HPDE6-E6E7 (cell line): ENCODE measurements at regions not wholly inside any gene's neighbourhood (a gene's known extent, or its start where the extent isn't known, plus 50 kb on each side); places are given as distances from the start of the nearest gene placed in this dataset.
A peak's percentile ranks its signal among the peaks of the same experiment; 100 is the strongest.

Source experiments
- DNase-seq: peaks from one replicate; pipeline ENCODE4 v3.0.0; 2011; ENCODE audit warnings: missing footprints; ENCODE audit errors: extremely low spot score

DNA sequence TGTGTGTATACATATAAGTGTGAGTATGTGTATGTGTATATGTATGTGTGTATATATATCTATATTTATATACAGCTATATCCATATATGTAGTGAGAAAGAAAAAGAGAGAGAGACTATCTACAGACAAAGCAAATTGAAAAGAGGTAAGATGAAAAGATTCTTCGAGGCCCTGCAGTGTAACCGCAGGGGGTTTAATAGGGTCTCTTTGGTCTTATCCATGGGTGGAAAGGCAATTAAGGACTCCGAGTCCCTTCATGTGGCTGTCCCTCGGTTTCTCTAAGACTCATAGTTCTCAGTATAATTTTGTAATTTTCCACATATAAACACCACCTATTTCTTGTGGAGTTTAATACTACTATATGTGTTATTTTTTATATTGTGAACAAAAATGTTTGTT is 50.6 kb upstream of the JAZF1 start:
- DNase-seq = no peak

DNA sequence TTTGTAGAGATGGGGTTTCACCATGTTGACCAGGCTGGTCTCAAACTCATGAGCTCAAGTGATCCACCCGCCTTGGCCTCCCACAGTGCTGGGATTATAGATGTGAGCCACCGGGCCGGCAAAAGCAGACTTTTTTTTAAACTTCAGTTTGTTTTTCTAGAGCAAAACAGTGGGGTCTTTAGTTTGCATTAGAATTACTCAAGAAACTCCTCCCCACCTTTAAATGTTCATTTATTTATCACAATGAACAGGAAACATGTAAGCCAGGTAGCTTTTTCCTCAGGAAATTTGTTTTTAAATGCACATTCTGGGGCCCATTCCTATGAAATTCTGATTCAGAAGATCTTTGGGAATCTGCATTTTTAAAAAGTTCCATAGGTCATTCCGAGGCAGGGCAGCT is 56.0 kb upstream of the JAZF1 start:
- no peak for DNase-seq

DNA sequence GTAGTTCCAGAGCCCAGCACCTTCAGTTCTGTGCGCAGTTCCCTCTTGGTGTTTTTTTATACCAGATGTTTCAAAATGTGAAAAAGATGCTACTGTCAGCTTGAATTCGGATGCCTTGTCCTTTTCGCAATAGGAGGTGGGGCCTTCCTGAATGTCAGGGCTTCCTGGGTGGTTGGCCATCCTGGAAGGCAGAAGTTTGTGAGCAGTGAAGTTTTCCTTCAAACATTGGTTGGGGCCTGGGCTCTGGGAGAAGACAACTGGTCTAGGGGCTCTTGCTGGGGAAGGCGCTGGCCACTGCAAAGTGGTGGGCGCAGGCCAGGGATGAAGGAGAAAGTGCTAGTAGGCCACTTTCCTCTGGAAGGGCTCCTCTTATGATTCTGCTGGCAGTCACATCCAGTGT is 56.8 kb upstream of the JAZF1 start:
- no peak for DNase-seq

DNA sequence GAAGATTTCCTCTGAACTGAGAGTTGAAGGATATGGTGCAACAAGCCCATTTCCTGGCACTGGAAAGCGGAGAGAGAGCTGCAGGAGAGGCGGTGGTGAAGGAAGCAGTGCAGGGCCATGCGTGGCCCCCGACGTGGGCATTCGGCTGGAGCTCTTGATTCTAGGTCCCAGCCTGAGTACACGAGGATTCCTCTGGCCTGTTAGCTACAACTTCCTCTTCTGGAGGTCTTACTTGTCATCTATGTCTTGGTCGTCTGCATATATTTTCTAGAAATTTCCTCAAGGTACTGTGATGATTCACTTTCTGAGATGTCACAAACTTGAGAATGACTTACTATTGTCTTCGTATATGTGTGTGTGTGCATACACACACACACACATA is 59.2 kb upstream of the JAZF1 start:
- DNase-seq = no peak

DNA sequence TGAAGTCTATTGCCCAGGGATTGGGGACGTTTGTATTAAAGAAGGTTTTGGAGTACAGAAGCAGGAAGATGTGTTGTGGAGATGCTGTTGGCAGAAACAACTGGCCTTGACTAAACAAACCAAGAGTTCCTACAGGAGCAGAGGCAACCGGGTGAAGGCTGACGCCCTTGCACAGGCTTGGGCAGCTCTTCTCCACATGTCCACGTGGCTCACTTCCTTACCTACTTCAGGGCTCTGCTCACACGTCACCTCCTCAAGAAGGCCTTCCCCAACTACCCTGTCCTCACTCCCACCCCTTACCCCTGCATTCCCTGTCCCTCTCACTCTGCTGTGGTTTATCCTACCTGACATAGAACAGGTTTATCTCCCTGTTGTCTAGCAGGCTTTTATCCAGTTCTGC is 59.9 kb upstream of the JAZF1 start:
- no peak for DNase-seq

DNA sequence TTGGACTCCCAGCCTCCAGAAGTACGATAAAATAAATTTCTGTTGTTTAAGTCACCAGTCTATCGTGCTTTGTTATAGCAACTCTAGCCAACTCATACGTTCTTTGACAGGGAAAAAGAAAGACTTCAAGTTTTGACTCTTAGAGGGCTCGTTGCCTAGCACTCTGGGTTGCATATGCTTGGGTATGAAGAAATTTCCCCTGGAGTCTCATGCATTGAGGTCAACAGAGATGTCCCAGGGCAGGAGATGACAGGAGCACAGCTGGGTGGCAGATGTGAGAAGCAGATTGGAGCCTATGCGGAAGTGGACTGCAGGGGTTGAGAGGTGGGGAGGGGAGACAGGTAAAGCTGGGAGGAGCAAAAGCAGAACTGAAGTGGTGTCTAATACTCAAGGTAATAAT is 63.3 kb upstream of the JAZF1 start:
- no peak for DNase-seq

DNA sequence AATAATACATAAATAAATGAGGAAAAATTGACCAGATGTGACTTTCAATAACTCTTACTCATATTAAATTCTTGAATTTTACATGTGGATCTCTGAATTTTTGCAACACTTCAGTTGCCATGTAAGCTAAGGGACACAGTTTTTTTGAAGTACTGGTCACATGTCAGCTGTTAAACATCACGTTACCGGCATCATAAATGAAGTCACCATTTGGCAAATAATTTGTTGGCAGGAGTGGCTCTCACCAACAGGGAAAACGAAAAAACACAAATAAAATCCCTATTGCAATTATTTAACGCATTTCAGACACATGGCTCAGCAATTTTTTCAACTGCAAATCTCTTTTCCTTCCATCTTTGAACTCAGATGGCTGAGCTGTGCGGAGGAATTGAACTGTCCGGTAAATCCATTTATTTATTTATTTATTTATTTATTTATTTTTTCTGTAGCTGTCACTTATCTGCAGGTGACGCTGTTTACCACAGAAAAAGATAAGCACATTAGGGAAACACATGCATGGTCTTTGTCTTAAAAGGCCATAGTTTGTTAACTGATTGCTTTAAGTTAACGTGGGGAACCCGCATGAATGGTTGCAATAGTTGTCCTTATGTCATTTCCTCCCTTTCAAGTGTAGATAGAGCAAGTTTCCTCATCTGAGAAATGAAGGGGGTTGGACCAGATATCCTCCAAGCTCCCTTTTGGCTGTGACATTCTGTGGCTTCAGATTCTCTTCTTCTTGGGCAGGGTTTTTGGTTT is 64.7 kb upstream of the JAZF1 start:
- no peak for DNase-seq

DNA sequence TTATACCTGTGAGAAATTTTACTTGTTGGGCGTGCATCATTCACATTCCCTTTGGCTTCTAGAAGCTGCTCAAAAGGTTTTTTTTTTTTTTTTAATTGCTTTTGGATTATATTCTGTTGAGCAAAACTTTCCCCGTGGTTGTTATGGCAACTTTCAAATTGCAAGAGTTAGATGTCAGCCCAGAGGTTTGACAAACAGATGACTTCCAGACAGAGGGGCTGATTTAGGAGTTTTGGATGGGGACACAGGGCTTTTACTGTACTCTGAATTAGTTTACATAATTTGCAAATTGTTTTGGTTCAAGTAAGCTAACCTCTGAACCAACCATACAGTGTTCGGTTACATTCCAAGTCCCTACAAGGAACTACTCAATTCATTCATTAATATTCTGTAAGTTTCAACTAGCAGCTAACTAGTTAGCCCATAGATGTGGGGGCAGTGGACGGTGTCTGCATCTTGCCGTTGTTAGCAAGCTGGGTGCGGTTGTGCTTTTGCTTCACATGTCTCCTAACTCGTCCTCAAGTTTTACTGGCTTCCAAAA is 66.4 kb upstream of the JAZF1 start:
- DNase-seq = no peak

DNA sequence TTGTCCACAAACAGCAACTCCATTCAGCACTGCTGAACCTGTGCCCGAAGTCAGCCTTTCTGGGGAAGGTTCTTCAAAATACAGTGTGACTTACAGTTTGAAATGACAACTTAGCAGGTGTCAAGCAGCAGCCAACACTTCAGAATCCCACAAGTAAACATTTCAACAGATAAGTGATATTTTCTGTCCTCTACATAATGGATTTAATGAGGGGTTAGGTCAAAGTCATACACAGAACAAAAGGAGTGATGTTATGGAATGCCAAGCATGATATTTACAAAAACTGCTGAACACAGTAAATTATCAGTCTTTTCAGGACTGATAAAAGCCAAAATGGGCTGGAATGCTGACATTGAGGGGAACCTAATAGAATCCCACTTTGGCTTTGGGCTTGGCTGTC is 77.6 kb upstream of the JAZF1 start:
- no peak for DNase-seq

DNA sequence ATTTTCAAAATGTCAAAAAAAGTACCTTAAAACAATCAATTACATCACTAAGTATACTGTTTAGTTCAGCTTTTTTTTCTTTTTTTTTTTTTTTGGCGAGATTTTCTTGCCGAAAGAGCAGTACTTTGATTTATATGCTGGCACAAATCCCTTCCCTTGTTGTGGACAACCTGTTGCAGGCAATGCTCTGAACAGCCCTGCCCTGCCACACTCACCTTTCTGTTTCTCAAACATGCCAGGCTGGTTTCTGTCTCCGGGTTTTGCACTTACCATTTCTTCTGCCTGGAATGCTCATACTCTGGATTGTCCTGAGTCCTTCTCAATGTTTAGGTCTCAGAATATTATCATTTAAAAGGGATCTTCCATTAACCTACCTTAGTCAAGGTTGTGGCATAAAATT is 80.4 kb upstream of the JAZF1 start:
- no peak for DNase-seq

DNA sequence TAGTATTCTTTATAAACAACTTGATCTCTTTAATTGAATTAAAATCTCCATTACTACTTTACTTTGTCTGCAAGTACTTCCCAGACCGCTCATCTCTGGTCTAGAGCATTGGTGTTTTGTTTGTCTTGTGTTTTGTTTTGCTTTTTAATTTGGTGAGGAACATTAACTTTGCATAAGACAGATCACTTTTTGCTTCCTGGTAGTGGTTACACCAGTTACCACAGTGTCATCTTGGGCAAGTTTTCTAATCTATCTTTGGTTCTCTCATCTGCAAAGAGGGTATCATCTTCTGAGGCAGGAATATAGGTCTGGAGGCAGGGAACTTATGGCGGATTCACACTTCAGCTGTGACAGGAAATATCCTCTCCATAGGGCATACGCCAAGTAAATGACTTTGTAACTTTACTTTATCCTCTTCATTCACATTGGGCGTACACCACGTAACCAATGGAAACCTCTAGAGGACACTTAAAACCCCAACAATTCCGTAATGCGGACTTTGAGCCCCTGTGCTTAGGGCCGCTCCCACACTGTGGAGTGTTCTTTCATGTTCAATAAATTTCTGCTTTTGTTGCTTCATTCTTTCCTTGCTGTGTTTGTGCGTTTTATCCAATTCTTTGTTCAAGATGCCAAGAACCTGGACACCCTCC is 83.2 kb upstream of the JAZF1 start:
- DNase-seq = no peak

DNA sequence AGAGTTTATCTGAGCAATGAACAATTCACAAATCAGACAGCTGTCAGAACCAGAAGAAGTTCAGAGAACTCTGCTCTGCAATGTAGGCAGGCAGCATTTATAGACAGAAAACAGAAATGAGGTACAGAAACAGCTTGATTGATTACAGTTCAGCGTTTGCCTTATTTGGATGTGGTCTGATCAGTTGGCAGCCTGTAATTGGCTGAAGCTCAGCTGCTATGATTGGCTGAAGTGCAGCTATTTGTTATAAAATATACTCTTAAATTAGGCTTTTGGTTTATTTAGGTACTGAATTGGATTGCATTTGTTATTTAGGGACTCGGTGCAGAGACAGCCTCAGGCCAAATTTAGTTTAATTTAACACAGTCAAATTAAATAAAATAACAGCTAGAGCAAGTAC is 85.8 kb upstream of the JAZF1 start:
- no peak for DNase-seq

DNA sequence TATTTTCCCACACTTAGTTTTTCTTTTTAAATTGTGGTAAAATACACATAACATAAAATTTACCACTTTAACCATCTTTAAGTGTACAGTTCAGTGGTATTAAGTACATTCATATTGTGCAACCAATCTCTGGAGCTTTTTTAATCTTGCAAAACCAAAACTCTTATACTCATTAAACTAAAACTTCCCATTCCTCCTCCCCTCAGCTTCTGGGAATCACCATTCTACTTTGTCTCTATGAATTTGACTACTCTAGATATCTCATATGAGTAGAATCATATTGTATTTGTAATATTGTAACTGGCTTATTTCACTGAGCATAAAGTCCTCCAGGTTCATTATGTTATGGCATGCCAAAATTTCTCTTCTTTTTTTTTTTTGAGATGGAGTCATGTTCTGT is 86.4 kb upstream of the JAZF1 start:
- DNase-seq = no peak

DNA sequence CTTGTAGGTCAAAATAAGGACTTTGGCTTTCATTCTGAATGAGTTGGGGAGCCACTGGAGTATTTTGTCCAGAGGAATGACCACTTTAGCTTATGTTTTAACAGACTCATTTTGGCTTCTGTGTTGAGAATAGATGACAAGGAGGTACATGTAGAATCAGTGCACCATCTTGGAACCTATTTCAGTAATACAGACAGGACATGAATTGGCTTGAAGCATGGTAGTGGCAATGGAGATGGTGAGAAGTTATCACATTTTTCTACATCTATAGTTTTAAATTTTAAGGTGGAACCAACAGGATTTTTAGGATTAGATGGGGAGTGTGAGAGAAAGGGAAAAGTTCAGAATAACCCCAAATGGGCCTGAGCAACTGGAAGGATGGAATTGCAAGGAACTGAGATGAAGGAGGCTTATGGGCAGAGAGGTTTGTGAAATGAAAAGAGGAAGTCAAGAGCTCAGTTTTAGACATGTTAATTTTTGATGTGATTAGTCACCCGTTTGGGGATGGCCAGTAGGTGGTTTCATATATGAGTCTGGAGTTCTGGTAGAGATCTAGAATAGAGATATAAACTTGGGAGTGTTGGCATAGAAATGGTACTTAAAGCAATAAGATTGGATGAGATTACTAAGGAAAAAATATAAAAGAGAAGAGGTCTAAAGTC is 89.2 kb upstream of the JAZF1 start:
- DNase-seq = no peak

DNA sequence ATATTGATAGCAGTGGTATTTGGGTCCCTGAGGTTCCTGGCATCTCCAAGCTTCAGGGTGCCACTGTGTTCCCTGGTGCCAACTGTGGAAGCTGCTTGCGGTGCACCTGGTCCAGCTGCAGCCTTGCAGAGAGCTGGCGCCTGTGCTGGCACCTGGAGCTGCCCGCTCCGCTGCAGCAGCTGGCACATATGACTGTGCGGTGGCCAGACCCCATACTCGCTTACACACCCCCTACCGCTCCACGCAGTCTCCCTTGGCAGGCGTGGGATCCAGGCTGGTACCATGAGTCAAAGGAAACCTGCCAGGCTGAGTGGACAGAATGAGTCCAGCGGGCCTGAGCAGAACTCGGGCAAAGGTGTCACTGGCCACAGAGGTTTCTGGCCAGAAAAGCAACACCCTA is 89.9 kb upstream of the JAZF1 start:
- DNase-seq = no peak

DNA sequence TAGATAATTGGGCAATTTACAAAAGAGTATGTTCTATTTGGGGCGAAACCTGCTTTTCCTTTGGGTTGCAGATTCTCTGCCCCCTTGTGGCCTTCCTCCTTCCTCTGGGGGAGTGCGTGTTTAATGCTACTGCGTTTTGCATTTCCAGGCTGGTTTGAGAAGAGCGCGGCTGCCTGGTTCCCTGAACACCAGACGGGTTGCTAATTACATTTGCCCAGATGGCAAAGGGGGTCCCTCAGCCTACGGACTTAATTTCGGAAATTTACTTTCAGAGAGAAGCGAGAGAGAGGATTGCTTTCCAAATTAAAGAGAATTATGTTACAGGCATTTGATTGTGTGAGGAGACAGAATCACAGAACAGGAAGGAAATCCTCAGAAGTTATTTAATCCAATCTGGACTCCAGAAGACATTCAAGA is 91.9 kb upstream of the JAZF1 start:
- peak; percentile 26 for DNase-seq

DNA sequence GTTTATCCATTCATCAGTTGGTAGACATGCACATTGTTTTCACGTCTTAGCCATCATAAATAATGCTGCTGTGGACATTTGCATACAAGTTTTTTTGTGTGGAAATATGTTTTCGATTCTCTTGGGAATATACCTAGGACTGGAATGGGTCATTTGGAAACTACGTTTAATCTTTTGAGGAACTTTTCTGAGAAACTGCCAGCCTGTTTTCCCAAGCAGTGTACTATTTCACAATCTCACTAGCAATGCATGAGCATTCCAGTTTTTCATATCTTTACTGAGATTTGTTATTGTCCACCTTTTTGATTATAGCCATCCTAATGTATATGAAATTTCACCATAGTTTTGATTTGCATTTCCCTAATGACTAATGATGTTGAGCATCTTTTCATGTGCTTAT is 95.7 kb upstream of the JAZF1 start:
- DNase-seq = no peak

DNA sequence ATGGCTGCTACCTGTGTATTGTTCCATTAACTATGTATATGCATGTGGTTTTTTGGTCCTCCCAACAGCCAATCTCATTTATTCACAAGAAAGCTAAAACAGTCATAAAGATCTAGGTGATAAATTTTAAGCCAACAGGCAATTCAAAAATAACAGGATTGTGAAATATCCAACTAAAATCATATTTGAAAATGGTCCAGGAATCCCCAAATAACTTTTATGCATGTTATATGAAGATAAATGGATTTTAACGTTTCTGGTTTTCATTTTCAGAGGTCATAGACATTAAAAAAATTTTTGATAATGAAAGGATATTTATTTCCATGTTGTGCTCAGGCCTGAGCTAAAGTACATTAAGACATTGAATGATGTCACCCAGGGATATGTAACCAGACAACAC is 96.8 kb upstream of the JAZF1 start:
- no peak for DNase-seq

DNA sequence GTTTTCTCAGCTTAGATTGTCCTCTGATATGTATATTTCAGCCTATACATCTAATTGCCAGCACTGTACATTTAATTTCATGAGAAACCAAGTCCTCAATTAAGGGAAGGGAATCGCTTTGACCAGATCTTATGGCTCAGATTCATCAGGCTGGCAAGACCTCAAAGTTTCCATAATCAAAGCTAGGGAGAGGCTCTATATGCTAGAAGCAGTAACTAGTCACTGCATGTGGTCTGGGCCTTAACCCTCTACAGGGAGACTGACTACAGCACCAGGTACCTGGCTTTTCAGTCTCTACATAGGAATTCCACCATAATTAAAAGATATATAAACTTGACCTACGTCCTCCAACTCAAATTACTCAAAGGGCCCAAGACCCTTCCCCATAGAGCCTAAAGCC is 97.4 kb upstream of the JAZF1 start:
- DNase-seq = no peak

DNA sequence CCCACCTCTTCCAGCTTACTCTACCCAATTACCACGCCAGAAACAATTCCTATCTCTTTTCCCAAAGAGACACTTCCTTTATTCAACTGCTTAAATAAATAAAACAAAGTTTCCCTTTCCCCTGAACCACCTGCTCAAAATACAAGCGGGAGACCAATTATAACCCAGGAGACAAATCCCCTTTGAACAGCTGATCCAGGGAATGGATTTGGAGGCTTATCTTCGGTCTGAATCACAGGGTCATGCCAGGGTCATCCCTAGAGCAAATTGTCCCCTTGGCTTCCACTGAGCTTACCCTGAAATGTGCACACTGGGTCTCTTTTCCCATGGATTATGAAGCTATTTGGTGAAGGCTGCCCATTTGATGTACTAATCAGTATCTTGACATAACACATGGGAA is 99.9 kb upstream of the JAZF1 start:
- DNase-seq = no peak

DNA sequence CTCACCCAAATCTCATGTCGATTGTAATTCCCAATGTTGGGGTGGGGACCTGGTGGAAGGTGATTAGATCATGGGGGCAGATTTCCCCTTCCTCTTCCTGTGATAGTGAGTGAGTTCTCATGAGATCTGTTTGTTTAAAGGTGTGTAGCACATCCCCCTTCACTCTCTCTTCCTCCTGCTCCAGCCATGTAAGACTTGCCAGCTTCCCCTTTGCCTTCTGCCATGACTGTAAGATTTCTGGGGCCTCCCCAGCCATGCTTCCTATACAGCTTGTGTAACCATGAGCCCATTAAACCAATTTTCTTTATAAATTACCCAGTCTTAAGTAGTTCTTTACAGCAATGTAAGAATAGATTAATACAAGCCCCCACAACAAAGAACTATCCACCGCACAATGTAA is 109.9 kb upstream of the JAZF1 start:
- no peak for DNase-seq

DNA sequence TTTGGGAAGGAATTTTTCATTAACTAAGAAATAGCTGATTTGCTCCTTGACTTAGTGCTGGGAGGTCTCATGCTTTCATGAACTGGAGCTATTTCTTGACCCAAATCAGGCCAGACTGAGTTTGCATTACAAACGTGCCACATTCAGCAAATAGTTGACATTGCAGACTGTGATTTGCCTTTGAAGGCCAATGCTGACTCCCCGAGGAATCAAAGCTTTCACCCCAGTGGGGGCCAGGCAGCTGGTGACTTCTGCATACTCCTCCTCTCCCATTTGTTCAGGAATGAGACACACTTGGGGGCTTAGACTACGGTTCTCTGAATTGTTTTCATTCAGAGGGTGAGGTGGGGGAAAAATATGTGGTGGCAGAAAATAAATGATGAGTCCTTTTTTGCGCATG is 111.0 kb upstream of the JAZF1 start:
- DNase-seq = no peak
